GM10847 (cell line): ENCODE measurements at regions not wholly inside any gene's neighbourhood (a gene's known extent, or its start where the extent isn't known, plus 50 kb on each side); places are given as distances from the start of the nearest gene placed in this dataset.

ENCODE experiments used
- POLR2A ChIP-seq: IDR thresholded peaks from 2 replicates; pipeline ENCODE4 v1.6.1; 2011; ENCODE audit not compliant: insufficient read length; ENCODE audit errors: extremely low read depth

DNA sequence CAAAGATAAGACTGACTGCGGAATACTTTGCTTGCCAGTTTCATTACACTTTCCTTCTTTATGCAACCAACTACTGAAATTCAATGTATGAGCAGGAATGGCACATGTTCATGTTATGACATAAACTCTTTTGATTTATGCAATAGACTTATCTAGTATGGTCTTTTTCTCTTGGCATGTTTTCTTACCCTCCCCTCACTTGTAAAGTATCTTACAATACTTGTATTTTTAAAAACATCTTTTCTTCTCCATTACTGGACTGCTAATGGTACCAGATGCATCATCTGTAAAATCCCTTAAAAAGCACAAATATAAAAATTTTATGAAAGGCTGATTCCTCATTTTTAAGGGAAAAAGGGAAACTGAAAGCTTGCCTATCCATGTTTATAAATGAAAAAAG is 373.8 kb downstream of the ZEB2 start:
- no peak for TF ChIP-seq POLR2A

GRCh38 chr2:144143294-144144151 is 376.4 kb downstream of the ZEB2 start:
- no peak for TF ChIP-seq POLR2A

DNA sequence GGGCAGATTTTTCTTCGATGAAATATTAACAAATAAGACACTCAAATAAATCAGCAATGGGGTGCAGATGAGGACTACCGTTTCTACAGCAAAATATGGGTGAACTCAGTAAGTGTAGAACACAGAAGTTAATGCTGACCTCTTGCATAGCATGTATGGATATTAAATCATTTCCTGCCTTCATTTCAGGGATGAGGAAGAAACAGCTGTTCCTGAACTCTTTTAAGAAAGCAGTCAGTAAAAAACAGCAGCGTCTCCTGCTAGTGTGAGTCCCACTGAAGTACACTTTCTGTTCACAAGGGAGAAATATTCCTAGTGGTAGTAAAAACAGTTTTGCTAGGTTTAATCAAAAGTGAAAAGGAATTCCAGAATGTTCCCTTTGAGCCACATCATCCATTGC is 379.0 kb downstream of the ZEB2 start:
- TF ChIP-seq POLR2A = no peak

GRCh38 chr2:144137705-144138428 is 382.1 kb downstream of the ZEB2 start:
- no peak for TF ChIP-seq POLR2A

DNA sequence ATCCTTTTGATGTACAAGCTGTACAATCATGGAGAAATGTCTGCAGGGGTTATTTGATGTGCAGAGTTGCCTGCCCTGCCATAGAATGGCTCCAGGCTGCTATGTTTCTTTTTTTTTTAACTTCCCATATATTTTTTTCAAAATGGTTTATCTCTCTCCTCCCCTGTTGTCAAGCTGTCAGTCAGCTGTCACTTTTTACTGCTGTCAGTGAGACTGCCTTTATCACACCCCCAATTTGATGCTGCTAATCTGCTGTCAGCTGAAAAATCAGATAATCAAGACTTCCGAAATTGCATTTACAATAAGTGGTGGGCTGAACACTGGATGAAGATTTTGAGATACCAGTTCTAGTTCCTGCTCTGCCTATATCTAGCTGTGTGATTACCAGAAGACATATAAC is 382.6 kb downstream of the ZEB2 start:
- TF ChIP-seq POLR2A = no peak

- TF ChIP-seq POLR2A = no peak
Observed at GRCh38 chr2:144136297-144137010, 383.5 kb downstream of the ZEB2 start.

GRCh38 chr2:144133936-144134665 is 385.8 kb downstream of the ZEB2 start:
- TF ChIP-seq POLR2A = no peak

GRCh38 chr2:144132357-144132756 is 387.6 kb downstream of the ZEB2 start:
- TF ChIP-seq POLR2A = no peak

GRCh38 chr2:144131042-144131441 is 388.9 kb downstream of the ZEB2 start:
- no peak for TF ChIP-seq POLR2A

GRCh38 chr2:144130551-144130950 is 389.4 kb downstream of the ZEB2 start:
- TF ChIP-seq POLR2A = no peak

GRCh38 chr2:144128130-144128746 is 391.7 kb downstream of the ZEB2 start:
- no peak for TF ChIP-seq POLR2A

DNA sequence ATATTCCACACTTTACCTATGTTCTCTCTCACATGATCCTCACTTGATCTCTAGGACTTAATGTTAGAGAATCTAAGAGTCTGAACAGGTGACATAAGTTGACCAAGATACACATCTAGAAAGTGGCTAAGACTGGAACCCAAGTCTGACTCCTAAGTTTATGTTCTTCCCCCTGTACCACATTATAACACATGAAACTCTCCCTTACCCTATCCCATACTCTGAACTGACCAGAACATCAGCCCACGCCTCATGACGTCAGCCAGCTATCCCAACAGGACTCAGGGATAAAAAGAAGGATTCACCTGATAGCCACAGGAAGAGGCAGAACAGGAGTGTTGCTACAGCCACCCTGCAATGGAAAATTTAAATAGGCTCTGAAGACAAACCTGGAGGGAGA is 392.2 kb downstream of the ZEB2 start:
- no peak for TF ChIP-seq POLR2A

GRCh38 chr2:144126302-144126701 is 393.6 kb downstream of the ZEB2 start:
- TF ChIP-seq POLR2A = no peak

GRCh38 chr2:144125751-144126150 is 394.2 kb downstream of the ZEB2 start:
- TF ChIP-seq POLR2A = no peak

GRCh38 chr2:144124882-144125281 is 395.0 kb downstream of the ZEB2 start:
- TF ChIP-seq POLR2A = no peak
